Bronchial epithelial cell (primary cell): ENCODE measurements at regions not wholly inside any gene's neighbourhood (a gene's known extent, or its start where the extent isn't known, plus 50 kb on each side); places are given as distances from the start of the nearest gene placed in this dataset.

Experiments
- DNase-seq: peaks from one replicate; pipeline ENCODE4 v3.0.0-alpha.2; 2010; ENCODE audit warnings: low read depth
- FAIRE-seq: peaks from 2 replicates; lab custom pipeline; 2011; peaks lifted over from hg19 to GRCh38; lab: Jason Lieb, UNC
- H3K27me3 ChIP-seq: 2 replicates; pipeline ENCODE4 v1.5.1; 2011; ENCODE audit warnings: low read length; ENCODE audit not compliant: control insufficient read depth, insufficient read depth
- H3K36me3 ChIP-seq: 2 replicates; pipeline ENCODE4 v1.5.1; 2011; ENCODE audit warnings: low read length; ENCODE audit not compliant: control insufficient read depth, insufficient read depth
- H3K4me3 ChIP-seq: 2 replicates; pipeline ENCODE4 v1.5.1; 2011; ENCODE audit warnings: mild to moderate bottlenecking, low read depth, low read length, control low read depth
- CTCF ChIP-seq: IDR thresholded peaks from 2 replicates; pipeline ENCODE4 v1.5.1; 2011; ENCODE audit warnings: mild to moderate bottlenecking, moderate library complexity, low read length, control low read depth, inconsistent platforms; ENCODE audit not compliant: insufficient read depth, severe bottlenecking

GRCh38 chr12:107339932-107340331, 246.6 kb upstream of the CRY1 start:
- Histone ChIP-seq H3K36me3 (no peaks in the 10 kb centered on the region), H3K27me3 (no peaks in the 10 kb centered on the region), H3K4me3 (no peak overlapping the region)
- DNase-seq (no peak), FAIRE-seq (no peak)
- TF ChIP-seq CTCF = no peak

- TF ChIP-seq CTCF = no peak
- Histone ChIP-seq H3K27me3 (no peaks in the 10 kb centered on the region), H3K4me3 (no peak overlapping the region), H3K36me3 (no peaks in the 10 kb centered on the region)
- DNase-seq (no peak), FAIRE-seq (peak; percentile 62)
Measured at GRCh38 chr12:107340898-107341297, 247.5 kb upstream of the CRY1 start.

GRCh38 chr12:107344035-107344808, 250.9 kb upstream of the CRY1 start:
- peak; percentile 66 for FAIRE-seq
- TF ChIP-seq CTCF = no peak
- peak; percentile 92 for DNase-seq
- H3K27me3 ChIP-seq = no peaks in the 10 kb centered on the region
- no peaks in the 10 kb centered on the region for H3K36me3 ChIP-seq
- no peak overlapping the region for H3K4me3 ChIP-seq

GRCh38 chr12:107347261-107347660, 253.9 kb upstream of the CRY1 start:
- no peaks in the 10 kb centered on the region for H3K27me3 ChIP-seq
- H3K36me3 ChIP-seq = no peaks in the 10 kb centered on the region
- DNase-seq = no peak
- no peak overlapping the region for H3K4me3 ChIP-seq
- no peak for FAIRE-seq
- TF ChIP-seq CTCF = no peak

GRCh38 chr12:107349008-107349747, 255.8 kb upstream of the CRY1 start:
- peak; percentile 93 for FAIRE-seq
- no peaks in the 10 kb centered on the region for H3K36me3 ChIP-seq
- no peaks in the 10 kb centered on the region for H3K27me3 ChIP-seq
- no peak overlapping the region for H3K4me3 ChIP-seq
- TF ChIP-seq CTCF = no peak
- DNase-seq = peak; percentile 98
